ENCODE measurements at regions not wholly inside any gene's neighbourhood (a gene's known extent, or its start where the extent isn't known, plus 50 kb on each side); places are given as distances from the start of the nearest gene placed in this dataset.
"Not testable (repeated sequence)": the region's sequence is repeated elsewhere in the genome, so short reads cannot be mapped to it uniquely, and the experiment has no call there.

DNA sequence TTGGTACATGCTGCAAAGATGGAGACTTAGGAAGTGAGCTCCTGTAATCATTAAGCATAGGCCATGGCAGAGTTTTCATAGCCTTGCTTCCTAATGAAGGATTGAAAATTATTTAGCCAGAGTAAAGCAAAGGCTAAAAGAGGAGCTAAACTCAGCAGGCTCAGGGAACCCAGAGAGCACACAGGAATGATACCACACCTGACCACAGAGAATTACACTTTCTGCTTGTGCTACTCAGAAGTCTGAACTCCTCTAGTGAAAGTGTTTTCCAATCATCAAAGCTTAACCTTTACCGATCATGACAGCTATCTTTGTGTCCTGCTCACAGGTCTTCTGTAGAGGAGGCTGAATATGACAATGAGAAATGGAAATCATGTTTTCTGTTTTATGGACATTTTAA is 347.7 kb downstream of the OTUD1 start:
- intact Hi-C loops (cut with micrococcal nuclease): no loop called here
- Histone ChIP-seq H3K9me2 (replicated peaks; ENCODE audit: low read length) (no peaks in the 10 kb centered on the region), H4K20me1 (ENCODE audit: low read length) (no peaks in the 10 kb centered on the region), H3K36me3 (ENCODE audit: low read depth, low read length) (no peaks in the 10 kb centered on the region), H3K4me2 (ENCODE audit: low read length) (no peak overlapping the region), H3K9ac (ENCODE audit: low read length) (no peak overlapping the region), H3K79me2 (ENCODE audit: low read length) (no peaks in the 10 kb centered on the region), H3K27me3 (ENCODE audit: low read length) (no peaks in the 10 kb centered on the region), H3K4me3 (ENCODE audit: low read length) (no peak overlapping the region), H2AFZ (ENCODE audit: low read length) (no peak overlapping the region), H3K9me3 (ENCODE audit: low read length) (no peaks in the 10 kb centered on the region), H3K27ac (ENCODE audit: low read length) (no peak overlapping the region), H3F3A (ENCODE audit: low read length, unreplicated experiment) (no peaks in the 10 kb centered on the region), H3K4me1 (ENCODE audit: insufficient read depth, low read length) (no peaks in the 10 kb centered on the region)
- no TSS peak for BruUV-seq (replicated peaks)
- TF ChIP-seq EZH2phosphoT487 (IDR thresholded peaks at IDR 0.05; ENCODE audit: borderline replicate concordance, low read length): no peak
- TF ChIP-seq EZH2 (IDR thresholded peaks at IDR 0.05; ENCODE audit: low read length, unreplicated experiment): no peak
- TF ChIP-seq, protein P1, sequence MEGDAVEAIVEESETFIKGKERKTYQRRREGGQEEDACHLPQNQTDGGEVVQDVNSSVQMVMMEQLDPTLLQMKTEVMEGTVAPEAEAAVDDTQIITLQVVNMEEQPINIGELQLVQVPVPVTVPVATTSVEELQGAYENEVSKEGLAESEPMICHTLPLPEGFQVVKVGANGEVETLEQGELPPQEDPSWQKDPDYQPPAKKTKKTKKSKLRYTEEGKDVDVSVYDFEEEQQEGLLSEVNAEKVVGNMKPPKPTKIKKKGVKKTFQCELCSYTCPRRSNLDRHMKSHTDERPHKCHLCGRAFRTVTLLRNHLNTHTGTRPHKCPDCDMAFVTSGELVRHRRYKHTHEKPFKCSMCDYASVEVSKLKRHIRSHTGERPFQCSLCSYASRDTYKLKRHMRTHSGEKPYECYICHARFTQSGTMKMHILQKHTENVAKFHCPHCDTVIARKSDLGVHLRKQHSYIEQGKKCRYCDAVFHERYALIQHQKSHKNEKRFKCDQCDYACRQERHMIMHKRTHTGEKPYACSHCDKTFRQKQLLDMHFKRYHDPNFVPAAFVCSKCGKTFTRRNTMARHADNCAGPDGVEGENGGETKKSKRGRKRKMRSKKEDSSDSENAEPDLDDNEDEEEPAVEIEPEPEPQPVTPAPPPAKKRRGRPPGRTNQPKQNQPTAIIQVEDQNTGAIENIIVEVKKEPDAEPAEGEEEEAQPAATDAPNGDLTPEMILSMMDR (conservative IDR thresholded peaks at IDR 0.05; ENCODE audit: low read depth, low read length): no peak
- DNase-seq (no peak), ATAC-seq (no peak)
- CTCF ChIA-PET: no interaction called here
- POLR2A ChIA-PET (ENCODE audit: unreplicated experiment): no interaction called here

DNA sequence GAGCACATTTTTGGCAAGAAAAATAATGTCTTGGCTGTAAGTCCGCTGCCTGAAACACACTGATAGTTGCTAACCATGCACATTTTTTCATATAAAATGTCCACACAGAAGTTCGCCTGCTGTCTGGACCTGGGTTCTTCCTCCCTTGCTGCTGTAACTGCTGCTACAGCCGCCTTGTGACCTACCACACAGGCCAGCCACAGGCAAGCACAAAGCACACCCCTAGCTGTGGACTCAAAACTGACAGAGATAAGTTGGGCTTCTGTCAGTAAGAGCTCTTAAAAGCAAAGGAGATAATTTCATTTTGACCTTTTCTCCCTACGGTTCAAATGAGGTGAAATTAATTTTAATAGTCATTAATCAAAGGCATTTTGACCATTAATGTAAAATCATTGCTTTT is 354.7 kb downstream of the OTUD1 start:
- no peaks in the 10 kb centered on the region for H3K9me2 ChIP-seq (replicated peaks; ENCODE audit: low read length)
- no peak overlapping the region for H3K9ac ChIP-seq (ENCODE audit: low read length)
- no peaks in the 10 kb centered on the region for H3K79me2 ChIP-seq (ENCODE audit: low read length)
- DNase-seq (no peak), ATAC-seq (no peak)
- H3K27ac ChIP-seq (ENCODE audit: low read length): no peak overlapping the region
- ChIA-PET CTCF (no interaction called here), POLR2A (ENCODE audit: unreplicated experiment) (no interaction called here)
- no TSS peak for BruUV-seq (replicated peaks)
- intact Hi-C loops (cut with micrococcal nuclease): no loop called here
- no peaks in the 10 kb centered on the region for H3K4me1 ChIP-seq (ENCODE audit: insufficient read depth, low read length)
- H3F3A ChIP-seq (ENCODE audit: low read length, unreplicated experiment): no peaks in the 10 kb centered on the region
- H4K20me1 ChIP-seq (ENCODE audit: low read length): no peaks in the 10 kb centered on the region
- H2AFZ ChIP-seq (ENCODE audit: low read length): no peak overlapping the region
- H3K4me2 ChIP-seq (ENCODE audit: low read length): no peak overlapping the region
- TF ChIP-seq EZH2phosphoT487 (IDR thresholded peaks at IDR 0.05; ENCODE audit: borderline replicate concordance, low read length): no peak
- TF ChIP-seq EZH2 (IDR thresholded peaks at IDR 0.05; ENCODE audit: low read length, unreplicated experiment): no peak
- TF ChIP-seq, protein P1 (conservative IDR thresholded peaks at IDR 0.05; ENCODE audit: low read depth, low read length): no peak
- no peaks in the 10 kb centered on the region for H3K9me3 ChIP-seq (ENCODE audit: low read length)
- no peaks in the 10 kb centered on the region for H3K27me3 ChIP-seq (ENCODE audit: low read length)
- H3K4me3 ChIP-seq (ENCODE audit: low read length): no peak overlapping the region
- H3K36me3 ChIP-seq (ENCODE audit: low read depth, low read length): no peaks in the 10 kb centered on the region

DNA sequence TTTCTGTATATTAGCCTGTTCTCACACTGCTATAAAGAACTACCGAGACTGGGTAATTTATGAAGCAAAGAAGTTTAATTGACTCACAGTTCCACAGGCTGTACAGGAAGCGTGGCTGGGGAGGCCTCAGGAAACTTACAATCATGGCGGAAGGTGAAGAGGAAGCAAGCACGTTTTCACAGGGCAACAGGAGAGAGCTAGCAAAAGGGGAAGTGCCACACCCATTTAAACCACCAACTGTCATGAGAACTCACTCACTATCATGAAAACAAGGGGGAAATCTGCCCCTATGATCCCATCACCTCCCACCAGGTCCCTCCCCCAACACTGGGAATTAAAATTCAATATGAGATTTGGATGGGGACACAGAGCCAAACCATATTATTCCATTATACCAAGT is 358.6 kb downstream of the OTUD1 start:
- H3K27ac ChIP-seq (ENCODE audit: low read length); H3K79me2 ChIP-seq (ENCODE audit: low read length); H3K9me3 ChIP-seq (ENCODE audit: low read length); intact Hi-C loops (cut with micrococcal nuclease); H3K4me2 ChIP-seq (ENCODE audit: low read length); ATAC-seq; POLR2A ChIA-PET (ENCODE audit: unreplicated experiment); BruUV-seq (replicated peaks); CTCF ChIA-PET; H3K9ac ChIP-seq (ENCODE audit: low read length); H3K4me3 ChIP-seq (ENCODE audit: low read length); H2AFZ ChIP-seq (ENCODE audit: low read length); H3F3A ChIP-seq (ENCODE audit: low read length, unreplicated experiment); DNase-seq; H3K9me2 ChIP-seq (replicated peaks; ENCODE audit: low read length); H3K27me3 ChIP-seq (ENCODE audit: low read length); H3K4me1 ChIP-seq (ENCODE audit: insufficient read depth, low read length); H4K20me1 ChIP-seq (ENCODE audit: low read length); H3K36me3 ChIP-seq (ENCODE audit: low read depth, low read length): not testable (repeated sequence)
